DMS153 treated with DMSO at 0.1 percent for 48 hours (cell line): ENCODE measurements at regions not wholly inside any gene's neighbourhood (a gene's known extent, or its start where the extent isn't known, plus 50 kb on each side); places are given as distances from the start of the nearest gene placed in this dataset.
"Not testable (repeated sequence)": the region's sequence is repeated elsewhere in the genome, so short reads cannot be mapped to it uniquely, and the experiment has no call there.

Experiments
- DNase-seq: peaks from one replicate; lab custom pipeline; 2025; ENCODE audit not compliant: unreplicated experiment; lab: John Stamatoyannopoulos, UW

GRCh38 chr20:53652859-53653517, 59.3 kb upstream of the ZNF217 start:
- no peak for DNase-seq

DNA sequence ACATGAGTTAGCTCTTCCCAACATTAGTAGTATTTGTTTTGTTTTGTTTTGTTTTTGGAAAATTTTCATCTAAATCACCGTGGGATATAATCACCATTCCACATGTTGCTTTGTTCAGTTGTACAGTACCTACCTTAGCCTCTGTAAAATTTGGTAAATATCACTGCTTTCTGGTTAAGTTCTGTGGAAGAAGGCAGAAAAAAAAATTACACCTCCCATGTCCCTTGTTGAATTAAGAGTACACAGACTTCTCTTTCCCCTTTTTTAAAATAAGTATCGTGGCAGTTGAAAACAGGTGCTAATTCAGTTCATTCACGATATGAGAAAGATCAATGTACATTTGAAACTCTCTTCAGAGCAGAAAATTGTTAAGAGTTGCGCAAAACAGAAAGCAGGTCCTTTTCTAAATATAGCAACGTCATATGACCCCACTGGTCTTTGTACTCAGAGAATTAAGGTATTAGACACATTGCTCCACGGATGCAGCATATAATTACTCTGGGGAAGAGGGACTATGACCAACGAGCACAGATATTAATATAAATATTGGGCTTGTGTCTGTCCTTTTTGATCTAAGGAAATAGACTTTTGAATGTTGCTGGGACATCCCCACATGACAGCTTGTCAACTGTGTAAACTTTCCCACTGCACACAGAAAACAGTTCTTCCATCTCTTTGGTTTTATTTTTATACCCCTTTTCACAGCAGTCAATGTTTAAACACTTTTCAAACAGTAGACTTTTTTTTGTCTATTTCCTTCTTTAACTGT, 58.6 kb upstream of the ZNF217 start:
- DNase-seq, result no peak

DNA sequence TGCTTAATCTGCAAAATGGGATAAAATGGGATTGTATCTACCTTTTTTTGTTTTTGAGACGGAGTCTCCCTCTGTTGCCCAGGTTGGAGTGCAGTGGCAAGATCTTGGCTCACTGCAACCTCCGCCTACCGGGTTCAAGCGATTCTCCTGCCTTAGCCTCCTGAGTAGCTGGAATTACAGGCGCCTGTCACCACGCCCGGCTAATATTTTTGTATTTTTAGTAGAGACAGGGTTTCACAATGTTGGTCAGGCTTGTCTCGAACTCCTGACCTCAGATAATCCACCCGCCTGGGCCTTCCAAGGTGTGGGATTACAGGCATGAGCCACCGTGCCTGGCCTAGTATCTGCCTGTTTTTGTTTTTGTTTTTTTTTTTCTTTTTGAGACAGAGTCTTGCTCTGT, 55.9 kb upstream of the ZNF217 start:
- DNase-seq, result not testable (repeated sequence)

DNA sequence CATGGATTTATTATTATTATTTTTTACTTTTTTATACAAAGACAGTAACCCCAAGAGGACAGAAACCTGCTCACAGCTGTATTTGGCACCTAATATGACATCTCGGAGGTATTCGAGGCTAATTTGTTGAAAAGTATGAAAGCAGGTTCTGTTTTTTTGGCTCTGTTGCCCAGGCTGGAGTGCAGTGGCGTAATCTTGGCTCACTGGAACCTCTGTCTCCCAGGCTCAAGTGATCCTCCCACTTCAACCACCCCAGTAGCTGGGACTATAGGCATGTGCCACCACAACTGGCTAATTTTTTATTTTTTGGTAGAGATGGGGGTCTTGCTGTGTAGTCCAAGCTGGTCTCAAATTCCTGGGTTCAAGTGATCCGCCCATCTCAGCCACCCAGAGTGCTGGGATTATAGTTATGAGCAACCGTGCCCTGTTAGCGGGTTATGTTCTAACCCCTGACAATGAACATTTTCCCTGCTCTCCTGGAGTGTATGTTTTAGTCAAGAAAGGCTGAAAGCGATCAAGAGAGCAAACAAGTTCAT, 53.7 kb upstream of the ZNF217 start:
- no peak for DNase-seq

GRCh38 chr20:53646550-53646949, 52.9 kb upstream of the ZNF217 start:
- DNase-seq, result no peak

- no peak for DNase-seq
Observed at GRCh38 chr20:53645582-53645897, 51.9 kb upstream of the ZNF217 start.

- DNase-seq, result not testable (repeated sequence)
Observed at GRCh38 chr20:53644108-53644507, 50.5 kb upstream of the ZNF217 start.
